ENCODE measurements at regions not wholly inside any gene's neighbourhood (a gene's known extent, or its start where the extent isn't known, plus 50 kb on each side); places are given as distances from the start of the nearest gene placed in this dataset.

DNA sequence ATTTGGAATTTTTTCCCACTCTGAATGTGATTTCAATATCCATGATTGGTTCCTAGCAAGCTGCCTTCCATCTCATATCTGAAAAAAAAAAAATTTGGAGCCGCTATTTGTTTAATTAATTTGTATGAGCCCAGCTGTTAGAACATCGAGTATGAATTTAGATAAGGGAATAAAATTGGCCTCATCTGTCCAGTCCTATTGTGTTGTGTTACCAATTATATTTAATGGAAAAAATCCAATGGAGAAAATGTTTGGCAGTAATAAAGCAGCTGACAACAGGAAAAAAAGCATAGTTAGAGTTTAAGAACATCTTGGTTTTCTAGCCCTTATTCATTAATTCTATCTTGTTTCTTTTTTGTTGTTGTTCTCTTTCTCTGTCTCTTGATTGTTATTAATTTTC lies 735.6 kb upstream of the RIOK2 start:
- ChIA-PET POLR2A (no interaction called here), CTCF (no interaction called here)
- H4K20me1 ChIP-seq (ENCODE audit: control insufficient read depth, insufficient read depth, low read length, poor library complexity, severe bottlenecking): no peaks in the 10 kb centered on the region
- H3K27me3 ChIP-seq (replicated peaks in 1 of 4; ENCODE audit: control extremely low read depth in 1 of 4, control insufficient read depth in 3 of 4, insufficient read depth in 4 of 4, low read length in 3 of 4): no peaks in the 10 kb centered on the region
- no peaks in the 10 kb centered on the region for H3K9me3 Mint-ChIP-seq (ENCODE audit: insufficient read depth)
- H3K9ac ChIP-seq (ENCODE audit: low read length): no peak overlapping the region
- no peaks in the 10 kb centered on the region for H3K36me3 ChIP-seq (replicated peaks in 1 of 2; ENCODE audit: control extremely low read depth in 1 of 2, control insufficient read depth in 1 of 2, extremely low read depth in 1 of 2, insufficient read depth in 2 of 2, low read length in 1 of 2)
- no peak overlapping the region for H3K27ac Mint-ChIP-seq
- no peaks in the 10 kb centered on the region for H3K79me2 ChIP-seq (ENCODE audit: control insufficient read depth, insufficient read depth, low read length)
- no peak overlapping the region for H3K4me3 ChIP-seq (ENCODE audit: control extremely low read depth in 1 of 5, extremely low read depth in 1 of 5, insufficient read depth in 1 of 5, low read depth in 2 of 5, low read length in 4 of 5)
- DNase-seq (no peak), ATAC-seq (ENCODE audit: low read depth) (no peak)
- no peak overlapping the region for H3K4me2 ChIP-seq (replicated peaks; ENCODE audit: low read depth, low read length, poor library complexity, severe bottlenecking)
- intact Hi-C loops (cut with micrococcal nuclease): no loop called here
- no peak overlapping the region for H2AFZ ChIP-seq (ENCODE audit: insufficient read depth, low read depth, low read length, poor library complexity, severe bottlenecking)
- H3K27ac ChIP-seq (ENCODE audit: low read length in 2 of 2): no peak overlapping the region
- no peaks in the 10 kb centered on the region for H3K9me3 ChIP-seq (ENCODE audit: control extremely low read depth in 1 of 3, control insufficient read depth in 2 of 3, insufficient read depth in 1 of 3, low read length in 2 of 3)
- H3K4me3 Mint-ChIP-seq: no peak overlapping the region
- no peaks in the 10 kb centered on the region for H3K4me1 ChIP-seq (ENCODE audit: control insufficient read depth in 2 of 2, insufficient read depth in 2 of 2, low read length in 2 of 2)
- H3K27me3 Mint-ChIP-seq: no peaks in the 10 kb centered on the region
- no CpG with 5 or more reads among the region's 2 CpGs for WGBS (ENCODE audit: insufficient coverage)
- H3K4me1 Mint-ChIP-seq: no peaks in the 10 kb centered on the region
- no peak for TF ChIP-seq EZH2 (IDR thresholded peaks at IDR 0.05; ENCODE audit: borderline replicate concordance, insufficient read depth, low read depth, low read length, poor library complexity, severe bottlenecking)

DNA sequence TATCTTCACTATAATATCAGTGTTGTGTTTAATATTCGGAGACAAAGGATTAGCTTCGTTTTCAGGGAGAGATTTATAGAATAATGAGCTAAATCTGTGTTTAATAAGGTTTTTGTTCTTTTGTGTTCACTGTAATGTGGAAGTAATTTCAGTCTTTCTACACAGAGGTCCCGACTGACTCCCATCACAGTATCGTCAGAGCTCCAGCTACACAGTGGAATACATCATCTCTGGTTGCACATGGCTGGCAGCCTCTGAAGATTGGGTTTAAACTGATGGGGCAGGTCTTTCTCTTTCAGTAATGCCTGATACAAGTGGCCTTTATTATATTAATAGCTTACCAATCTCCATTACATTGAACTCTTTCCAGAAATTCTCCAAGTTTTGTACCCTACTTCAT lies 736.7 kb upstream of the RIOK2 start:
- DNase-seq: no peak
- intact Hi-C loops (cut with micrococcal nuclease): no loop called here
- H3K4me2 ChIP-seq (replicated peaks; ENCODE audit: low read depth, low read length, poor library complexity, severe bottlenecking): no peak overlapping the region
- no peak overlapping the region for H2AFZ ChIP-seq (ENCODE audit: insufficient read depth, low read depth, low read length, poor library complexity, severe bottlenecking)
- H3K27me3 Mint-ChIP-seq: no peaks in the 10 kb centered on the region
- no peak overlapping the region for H3K27ac ChIP-seq (ENCODE audit: low read length in 2 of 2)
- no peak overlapping the region for H3K27ac Mint-ChIP-seq
- no peak for TF ChIP-seq EZH2 (IDR thresholded peaks at IDR 0.05; ENCODE audit: borderline replicate concordance, insufficient read depth, low read depth, low read length, poor library complexity, severe bottlenecking)
- TF ChIP-seq, protein P1, sequence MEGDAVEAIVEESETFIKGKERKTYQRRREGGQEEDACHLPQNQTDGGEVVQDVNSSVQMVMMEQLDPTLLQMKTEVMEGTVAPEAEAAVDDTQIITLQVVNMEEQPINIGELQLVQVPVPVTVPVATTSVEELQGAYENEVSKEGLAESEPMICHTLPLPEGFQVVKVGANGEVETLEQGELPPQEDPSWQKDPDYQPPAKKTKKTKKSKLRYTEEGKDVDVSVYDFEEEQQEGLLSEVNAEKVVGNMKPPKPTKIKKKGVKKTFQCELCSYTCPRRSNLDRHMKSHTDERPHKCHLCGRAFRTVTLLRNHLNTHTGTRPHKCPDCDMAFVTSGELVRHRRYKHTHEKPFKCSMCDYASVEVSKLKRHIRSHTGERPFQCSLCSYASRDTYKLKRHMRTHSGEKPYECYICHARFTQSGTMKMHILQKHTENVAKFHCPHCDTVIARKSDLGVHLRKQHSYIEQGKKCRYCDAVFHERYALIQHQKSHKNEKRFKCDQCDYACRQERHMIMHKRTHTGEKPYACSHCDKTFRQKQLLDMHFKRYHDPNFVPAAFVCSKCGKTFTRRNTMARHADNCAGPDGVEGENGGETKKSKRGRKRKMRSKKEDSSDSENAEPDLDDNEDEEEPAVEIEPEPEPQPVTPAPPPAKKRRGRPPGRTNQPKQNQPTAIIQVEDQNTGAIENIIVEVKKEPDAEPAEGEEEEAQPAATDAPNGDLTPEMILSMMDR (IDR thresholded peaks at IDR 0.05): no peak
- no peak overlapping the region for H3K4me3 Mint-ChIP-seq
- H3K36me3 ChIP-seq (replicated peaks in 1 of 2; ENCODE audit: control extremely low read depth in 1 of 2, control insufficient read depth in 1 of 2, extremely low read depth in 1 of 2, insufficient read depth in 2 of 2, low read length in 1 of 2): no peaks in the 10 kb centered on the region
- WGBS (ENCODE audit: insufficient coverage): no CpG with 5 or more reads among the region's 4 CpGs
- POLR2A ChIA-PET: no interaction called here
- no peaks in the 10 kb centered on the region for H3K79me2 ChIP-seq (ENCODE audit: control insufficient read depth, insufficient read depth, low read length)
- no peak overlapping the region for H3K9ac ChIP-seq (ENCODE audit: low read length)
- no peaks in the 10 kb centered on the region for H3K4me1 Mint-ChIP-seq
- H3K9me3 Mint-ChIP-seq (ENCODE audit: insufficient read depth): no peaks in the 10 kb centered on the region
- H3K9me3 ChIP-seq (ENCODE audit: control extremely low read depth in 1 of 3, control insufficient read depth in 2 of 3, insufficient read depth in 1 of 3, low read length in 2 of 3): no peaks in the 10 kb centered on the region
- H3K4me3 ChIP-seq (ENCODE audit: control extremely low read depth in 1 of 5, extremely low read depth in 1 of 5, insufficient read depth in 1 of 5, low read depth in 2 of 5, low read length in 4 of 5): no peak overlapping the region
- H4K20me1 ChIP-seq (ENCODE audit: control insufficient read depth, insufficient read depth, low read length, poor library complexity, severe bottlenecking): no peaks in the 10 kb centered on the region
- no peaks in the 10 kb centered on the region for H3K27me3 ChIP-seq (replicated peaks in 1 of 4; ENCODE audit: control extremely low read depth in 1 of 4, control insufficient read depth in 3 of 4, insufficient read depth in 4 of 4, low read length in 3 of 4)
- CTCF ChIA-PET: no interaction called here
- H3K4me1 ChIP-seq (ENCODE audit: control insufficient read depth in 2 of 2, insufficient read depth in 2 of 2, low read length in 2 of 2): peaks cover 0 to 6% of the 10 kb centered on the region in 2 donors
- ATAC-seq (ENCODE audit: low read depth): no peak
